Right atrium auricular region (tissue), 2 donors: ENCODE measurements at regions not wholly inside any gene's neighbourhood (a gene's known extent, or its start where the extent isn't known, plus 50 kb on each side); places are given as distances from the start of the nearest gene placed in this dataset.

Source experiments
- DNase-seq: peaks from one replicate; pipeline ENCODE4 v3.0.0-alpha.2; 2019; ENCODE audit warnings: low spot score
- H3K27ac ChIP-seq, 2 donors: fragments of 200-600 bp; sonication (generic); 1 replicate in 1 of 2; 2 replicates in 1 of 2; pipeline ENCODE4 v1.5.1; 2016 to 2019
- H3K27me3 ChIP-seq, 2 donors: fragments of 200-600 bp; sonication (generic); one replicate each; pipeline versions ENCODE4 v1.5.1 to v1.6.0; 2017 to 2019
- H3K36me3 ChIP-seq: fragments of 200-600 bp; sonication (generic); one replicate; pipeline ENCODE4 v1.5.1; 2016
- H3K4me1 ChIP-seq, 2 donors: fragments of 200-600 bp; sonication (generic); one replicate each; pipeline versions ENCODE4 v1.5.1 to v1.6.0; 2017 to 2019
- H3K4me3 ChIP-seq, 2 donors: fragments of 200-600 bp; sonication (generic); 1 replicate in 1 of 2; 2 replicates in 1 of 2; pipeline ENCODE4 v1.5.1; 2017 to 2019; ENCODE audit warnings: mild to moderate bottlenecking in 1 of 2, moderate library complexity in 1 of 2
- H3K9me3 ChIP-seq, 2 donors: fragments of 200-600 bp; sonication (generic); one replicate each; pipeline ENCODE4 v1.5.1; 2019
- CTCF ChIP-seq, 2 donors: fragments of 200-600 bp; sonication (generic); IDR thresholded peaks; one replicate each; pipeline ENCODE4 v1.5.1; 2019; ENCODE audit warnings: antibody characterized with exemption in 2 of 2

GRCh38 chr2:70036290-70036689, 51.0 kb upstream of the PCBP1 start:
- Histone ChIP-seq H3K4me3 (no peak overlapping the region), H3K27me3 (no peaks in the 10 kb centered on the region), H3K27ac (no peak overlapping the region), H3K9me3 (no peaks in the 10 kb centered on the region), H3K4me1 (peaks cover 0 to 18% of the 10 kb centered on the region in 2 donors), H3K36me3 (peaks cover 4% of the 10 kb centered on the region)
- no peak for TF ChIP-seq CTCF (IDR thresholded peaks at IDR 0.05)
- no peak for DNase-seq

- Histone ChIP-seq H3K36me3 (peaks cover 5% of the 10 kb centered on the region), H3K4me1 (peaks cover 0 to 24% of the 10 kb centered on the region in 2 donors), H3K27ac (peak overlapping the region; percentile 40 to 57), H3K4me3 (no peak overlapping the region), H3K27me3 (no peaks in the 10 kb centered on the region), H3K9me3 (no peaks in the 10 kb centered on the region)
- no peak for TF ChIP-seq CTCF (IDR thresholded peaks at IDR 0.05)
- DNase-seq = no peak
Measured at GRCh38 chr2:70035344-70035844, 51.9 kb upstream of the PCBP1 start.

- no peak for TF ChIP-seq CTCF (IDR thresholded peaks at IDR 0.05)
- H3K4me3 ChIP-seq = no peak overlapping the region
Measured at GRCh38 chr2:70030724-70031420, 56.4 kb upstream of the PCBP1 start.

GRCh38 chr2:70029814-70030409, 57.4 kb upstream of the PCBP1 start:
- peak overlapping the region; percentile 77 to 83 for H3K27ac ChIP-seq
- H3K27me3 ChIP-seq = no peaks in the 10 kb centered on the region
- peaks cover 0 to 26% of the 10 kb centered on the region in 2 donors for H3K4me1 ChIP-seq
- no peak for TF ChIP-seq CTCF (IDR thresholded peaks at IDR 0.05)
- no peaks in the 10 kb centered on the region for H3K9me3 ChIP-seq
- H3K4me3 ChIP-seq = no peak overlapping the region
- H3K36me3 ChIP-seq = peaks cover 5% of the 10 kb centered on the region
- peak; percentile 79 for DNase-seq

More at GRCh38 chr2:70030724-70031420, 56.4 kb upstream of the PCBP1 start:
- Histone ChIP-seq H3K4me1 (peaks cover 0 to 36% of the 10 kb centered on the region in 2 donors), H3K9me3 (no peaks in the 10 kb centered on the region), H3K27ac (peak overlapping the region; percentile 77 to 83), H3K36me3 (peaks cover 5% of the 10 kb centered on the region), H3K27me3 (no peaks in the 10 kb centered on the region)
- no peak for DNase-seq

- no peak overlapping the region for H3K27ac ChIP-seq
- TF ChIP-seq CTCF (IDR thresholded peaks at IDR 0.05) = no peak
- DNase-seq = no peak
- peaks cover 0 to 4% of the 10 kb centered on the region in 2 donors for H3K4me1 ChIP-seq
- no peaks in the 10 kb centered on the region for H3K36me3 ChIP-seq
- no peak overlapping the region for H3K4me3 ChIP-seq
- no peaks in the 10 kb centered on the region for H3K9me3 ChIP-seq
- no peaks in the 10 kb centered on the region for H3K27me3 ChIP-seq
Measured at GRCh38 chr2:70024284-70024683, 62.9 kb upstream of the ASPRV1 start.
